GM18858 (cell line): ENCODE measurements at regions not wholly inside any gene's neighbourhood (a gene's known extent, or its start where the extent isn't known, plus 50 kb on each side); places are given as distances from the start of the nearest gene placed in this dataset.
"Not testable (repeated sequence)": the region's sequence is repeated elsewhere in the genome, so short reads cannot be mapped to it uniquely, and the experiment has no call there.

ENCODE experiments used
- ATAC-seq: cut with Tn5 transposase; IDR thresholded peaks from one replicate; pipeline ENCODE4 v1.9.1; 2021; ENCODE audit not compliant: unreplicated experiment

DNA sequence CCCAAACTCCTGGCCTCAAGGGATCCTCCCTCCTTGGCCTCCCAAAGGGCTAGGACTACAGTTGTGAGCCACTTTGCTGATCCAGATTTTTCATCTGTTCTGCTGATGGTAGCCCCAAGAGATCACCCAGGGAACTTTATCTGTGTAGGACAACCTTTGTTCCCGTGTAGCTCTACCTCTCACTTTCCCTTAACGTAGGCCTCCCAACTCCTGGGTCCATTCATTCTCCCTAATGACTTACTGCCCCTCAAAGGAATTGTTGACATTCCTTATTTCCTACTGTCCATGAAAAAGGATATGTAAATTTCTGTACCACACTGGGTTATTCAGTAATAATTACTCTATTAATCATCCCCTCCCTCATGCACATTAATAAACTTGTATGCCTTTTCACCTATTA lies 51.0 kb upstream of the PHF24 start:
- no peak for ATAC-seq

GRCh38 chr9:34899535-34900158 lies 58.4 kb upstream of the PHF24 start:
- ATAC-seq = no peak

DNA sequence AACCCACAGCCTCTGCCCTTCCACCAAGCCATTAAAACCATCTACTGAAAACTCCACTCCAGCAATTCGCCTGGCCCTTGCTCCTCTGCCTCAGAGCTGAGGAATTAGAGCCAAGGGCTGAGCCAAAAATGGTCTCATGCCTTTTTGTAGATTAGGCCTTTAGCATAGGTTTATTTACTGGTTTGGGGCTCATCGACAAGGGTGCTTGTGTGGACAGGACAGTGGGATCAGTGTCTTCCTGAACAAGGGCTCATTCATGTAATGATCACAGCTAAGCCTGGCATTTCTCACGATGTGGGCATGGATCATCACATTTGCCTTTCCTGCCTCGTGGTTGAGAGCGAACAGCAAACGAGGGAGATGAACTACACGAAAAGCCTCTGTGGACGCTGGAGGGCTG lies 59.2 kb upstream of the PHF24 start:
- no peak for ATAC-seq

GRCh38 chr9:34896112-34896511 lies 62.0 kb upstream of the PHF24 start:
- ATAC-seq = no peak

DNA sequence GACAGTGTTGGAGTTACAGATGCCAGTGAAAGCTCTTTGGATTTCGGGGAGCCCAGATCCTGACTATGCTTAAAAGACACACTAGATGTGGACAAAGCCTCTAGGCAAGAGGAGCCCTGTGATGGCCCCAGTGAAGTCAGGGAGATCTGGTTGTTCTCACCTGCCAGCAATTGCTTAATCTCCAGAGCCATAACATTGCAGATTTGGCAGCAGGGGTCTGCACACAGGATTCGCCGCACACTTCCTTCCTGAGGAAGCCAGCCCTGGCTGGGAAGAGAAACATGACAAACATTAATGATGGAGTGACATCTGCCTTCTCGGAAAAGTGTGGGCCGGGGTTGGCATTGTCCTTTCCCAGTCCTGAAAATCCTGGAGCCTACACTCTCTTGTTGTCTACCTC lies 65.2 kb upstream of the PHF24 start:
- ATAC-seq = no peak

GRCh38 chr9:34891386-34891785 lies 66.7 kb upstream of the PHF24 start:
- ATAC-seq = no peak

DNA sequence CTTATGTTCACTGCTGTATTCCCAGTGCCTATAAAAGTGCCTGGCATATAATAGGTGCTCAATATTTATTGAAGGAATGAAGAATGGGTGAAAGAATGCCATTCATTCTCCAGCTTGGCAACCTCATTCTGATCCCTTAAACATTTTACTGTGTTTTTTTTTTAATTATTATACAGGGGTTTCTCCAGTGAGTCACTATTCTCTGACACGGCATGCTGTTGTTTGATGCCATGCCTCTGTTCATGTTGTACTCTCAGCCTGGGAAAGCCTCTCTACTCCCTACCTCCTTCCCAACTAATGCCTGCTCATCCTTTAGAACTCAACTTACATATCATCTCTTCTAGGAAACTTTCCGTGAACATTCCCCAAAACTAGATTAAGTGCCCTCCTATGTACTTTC lies 70.2 kb upstream of the PHF24 start:
- no peak for ATAC-seq

- peak; percentile 58 for ATAC-seq
These were observed 73.3 kb upstream of the PHF24 start for GRCh38 chr9:34884747-34885189.

DNA sequence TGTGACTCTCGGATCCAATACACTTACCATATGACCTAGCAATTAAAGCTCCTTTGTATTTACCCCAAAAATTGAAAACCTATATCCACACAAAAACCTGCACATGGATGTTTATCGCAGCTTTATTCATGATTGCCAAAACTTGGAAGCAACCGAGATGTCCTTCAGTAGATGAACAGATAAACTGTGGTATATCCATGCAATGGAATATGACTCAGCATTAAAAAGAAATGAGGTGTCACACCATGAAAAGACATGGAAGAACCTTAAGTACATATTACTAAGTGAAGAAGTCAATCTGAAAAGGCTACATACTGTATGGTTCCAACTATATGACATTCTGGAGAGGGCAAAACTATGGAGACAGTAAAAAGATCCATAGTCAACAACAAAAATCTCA lies 82.0 kb upstream of the PHF24 start:
- no peak for ATAC-seq

GRCh38 chr9:34869390-34869789 lies 88.7 kb upstream of the PHF24 start:
- ATAC-seq = no peak

GRCh38 chr9:34866614-34867013 lies 91.5 kb upstream of the PHF24 start:
- no peak for ATAC-seq

DNA sequence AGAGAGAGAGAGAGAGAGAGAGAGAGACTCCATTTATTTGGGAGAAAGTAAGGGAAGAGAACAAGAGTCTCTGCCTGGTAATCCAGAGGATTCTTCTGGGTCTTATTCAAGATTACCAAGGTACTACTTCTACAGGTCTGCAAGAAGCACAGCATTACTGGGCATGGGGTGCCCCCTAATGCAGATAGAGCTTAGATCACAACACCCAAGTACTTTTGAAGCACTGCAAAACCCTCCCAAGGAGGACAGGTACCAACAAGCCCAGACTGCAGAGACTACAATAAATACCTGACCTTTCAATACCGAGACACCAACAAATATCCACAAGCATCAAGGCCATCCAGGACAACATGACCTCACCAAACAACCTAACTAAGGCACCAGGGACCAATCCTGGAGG lies 94.7 kb upstream of the PHF24 start:
- no peak for ATAC-seq

DNA sequence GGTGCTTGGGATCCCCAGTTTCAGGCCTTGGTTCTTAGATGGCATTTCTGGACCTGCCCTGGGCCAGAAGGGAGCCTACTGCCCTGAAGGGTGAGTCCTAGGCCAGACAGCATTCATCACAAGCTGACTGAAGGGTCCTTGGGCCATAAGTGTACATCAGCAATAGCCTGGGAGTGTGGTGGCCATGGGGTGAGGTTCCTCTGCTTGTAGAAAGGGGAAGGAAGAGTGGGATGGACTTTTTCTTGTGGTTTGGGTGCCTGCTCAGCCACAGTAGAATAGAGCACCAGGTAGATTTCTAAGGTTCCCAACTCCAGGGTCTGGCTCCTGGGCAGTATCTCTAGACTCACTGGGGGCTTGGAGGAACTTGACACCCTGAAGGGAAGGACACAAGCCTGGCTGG lies 95.2 kb upstream of the PHF24 start:
- no peak for ATAC-seq

GRCh38 chr9:34862043-34862442 lies 96.0 kb upstream of the PHF24 start:
- ATAC-seq = no peak

- ATAC-seq = not testable (repeated sequence)
These were observed 103.1 kb upstream of the PHF24 start for GRCh38 chr9:34855016-34855415.

- no peak for ATAC-seq
These were observed 120.1 kb upstream of the CCL21 start for GRCh38 chr9:34830068-34830467.

- no peak for ATAC-seq
These were observed 117.1 kb upstream of the CCL21 start for GRCh38 chr9:34826999-34827538.

- ATAC-seq = no peak
These were observed 115.8 kb upstream of the CCL21 start for GRCh38 chr9:34825775-34826174.

- ATAC-seq = no peak
These were observed 113.8 kb upstream of the CCL21 start for GRCh38 chr9:34823778-34824177.

GRCh38 chr9:34810187-34810524 lies 100.2 kb upstream of the CCL21 start:
- ATAC-seq = no peak

GRCh38 chr9:34809504-34810186 lies 99.7 kb upstream of the CCL21 start:
- ATAC-seq = no peak

GRCh38 chr9:34802916-34803315 lies 93.0 kb upstream of the CCL21 start:
- ATAC-seq = no peak

- ATAC-seq = no peak
These were observed 87.4 kb upstream of the CCL21 start for GRCh38 chr9:34797367-34797766.
